D721Med (cell line): ENCODE measurements at regions not wholly inside any gene's neighbourhood (a gene's known extent, or its start where the extent isn't known, plus 50 kb on each side); places are given as distances from the start of the nearest gene placed in this dataset.

ENCODE experiments used
- DNase-seq: peaks from one replicate; pipeline ENCODE4 v3.0.0; 2011; ENCODE audit warnings: low spot score; ENCODE audit not compliant: insufficient read length
- FAIRE-seq: peaks from 2 replicates; lab custom pipeline; 2011; peaks lifted over from hg19 to GRCh38; lab: Jason Lieb, UNC
- TF ChIP-seq, protein P1 (sequence below): IDR thresholded peaks from 2 replicates; pipeline ENCODE4 v1.5.1; 2012; ENCODE audit warnings: mild to moderate bottlenecking, control low read depth; ENCODE audit not compliant: insufficient read depth; ENCODE audit errors: missing control alignments

DNA sequence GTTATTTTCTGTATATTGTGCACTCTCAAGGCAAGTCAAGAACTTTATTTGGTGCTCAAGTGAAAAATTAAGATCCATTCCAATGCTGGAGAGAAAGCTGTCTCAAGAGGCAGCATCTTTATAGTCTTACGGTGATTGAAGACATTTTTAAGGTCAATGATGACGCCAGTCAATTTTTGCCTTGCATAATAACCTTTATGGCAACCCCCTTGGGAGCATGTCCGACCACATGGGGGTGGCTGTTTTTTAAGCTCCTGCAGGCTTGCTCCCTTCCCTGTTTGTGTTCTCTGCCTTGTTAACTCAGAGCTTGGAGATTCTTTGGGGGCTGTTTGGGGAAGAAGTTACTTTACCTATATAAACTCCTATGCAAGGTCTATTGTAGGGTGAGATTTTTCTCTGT is 109.6 kb upstream of the FERMT1 start:
- FAIRE-seq (no peak), DNase-seq (no peak)
- TF ChIP-seq, protein P1, sequence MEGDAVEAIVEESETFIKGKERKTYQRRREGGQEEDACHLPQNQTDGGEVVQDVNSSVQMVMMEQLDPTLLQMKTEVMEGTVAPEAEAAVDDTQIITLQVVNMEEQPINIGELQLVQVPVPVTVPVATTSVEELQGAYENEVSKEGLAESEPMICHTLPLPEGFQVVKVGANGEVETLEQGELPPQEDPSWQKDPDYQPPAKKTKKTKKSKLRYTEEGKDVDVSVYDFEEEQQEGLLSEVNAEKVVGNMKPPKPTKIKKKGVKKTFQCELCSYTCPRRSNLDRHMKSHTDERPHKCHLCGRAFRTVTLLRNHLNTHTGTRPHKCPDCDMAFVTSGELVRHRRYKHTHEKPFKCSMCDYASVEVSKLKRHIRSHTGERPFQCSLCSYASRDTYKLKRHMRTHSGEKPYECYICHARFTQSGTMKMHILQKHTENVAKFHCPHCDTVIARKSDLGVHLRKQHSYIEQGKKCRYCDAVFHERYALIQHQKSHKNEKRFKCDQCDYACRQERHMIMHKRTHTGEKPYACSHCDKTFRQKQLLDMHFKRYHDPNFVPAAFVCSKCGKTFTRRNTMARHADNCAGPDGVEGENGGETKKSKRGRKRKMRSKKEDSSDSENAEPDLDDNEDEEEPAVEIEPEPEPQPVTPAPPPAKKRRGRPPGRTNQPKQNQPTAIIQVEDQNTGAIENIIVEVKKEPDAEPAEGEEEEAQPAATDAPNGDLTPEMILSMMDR = no peak

DNA sequence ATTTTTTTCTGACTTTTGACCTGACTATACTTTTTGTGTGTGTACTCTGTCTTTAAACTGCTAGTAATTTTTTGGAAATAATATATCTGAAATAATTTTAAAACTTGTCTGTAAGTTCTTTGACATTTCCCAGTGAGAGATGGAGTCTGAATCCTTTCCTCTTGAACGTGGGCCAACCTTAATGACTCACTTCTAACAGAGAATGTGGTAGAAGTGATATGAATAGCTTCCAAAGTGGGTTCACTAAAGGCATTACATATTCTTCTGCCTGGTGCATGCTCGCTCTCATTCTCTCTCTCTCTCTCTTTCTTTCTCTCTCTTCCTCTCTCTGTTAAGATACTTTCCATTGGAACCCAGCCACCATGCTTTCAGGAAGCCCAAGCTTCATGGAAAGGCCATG is 108.7 kb upstream of the FERMT1 start:
- DNase-seq (no peak), FAIRE-seq (no peak)
- TF ChIP-seq, protein P1 = no peak

DNA sequence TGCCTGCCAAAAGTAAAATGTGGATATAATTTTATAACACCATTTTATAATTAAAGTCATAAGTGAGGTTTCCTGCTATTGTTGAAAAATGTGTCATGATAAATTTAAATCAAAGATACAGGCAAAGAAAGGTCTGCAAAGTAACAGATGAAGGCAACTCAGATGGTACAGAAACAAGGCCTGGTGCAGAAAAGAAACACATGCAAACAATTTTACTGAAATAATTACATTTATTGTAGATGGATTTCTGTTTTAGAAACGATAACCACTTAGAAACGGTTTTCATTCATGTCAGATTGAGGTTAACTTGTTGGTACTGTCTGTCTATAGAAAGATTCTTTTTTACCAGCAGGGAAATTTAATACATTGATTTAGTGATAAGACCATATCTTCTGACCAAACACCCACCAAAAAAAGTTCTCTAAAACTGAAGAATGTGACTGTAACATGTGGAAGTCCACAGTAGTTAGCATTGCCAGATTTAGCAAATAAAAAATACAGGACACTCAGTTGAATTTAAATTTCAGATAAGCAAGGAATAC is 105.5 kb upstream of the FERMT1 start:
- DNase-seq = no peak
- FAIRE-seq = no peak
- TF ChIP-seq, protein P1 = no peak

DNA sequence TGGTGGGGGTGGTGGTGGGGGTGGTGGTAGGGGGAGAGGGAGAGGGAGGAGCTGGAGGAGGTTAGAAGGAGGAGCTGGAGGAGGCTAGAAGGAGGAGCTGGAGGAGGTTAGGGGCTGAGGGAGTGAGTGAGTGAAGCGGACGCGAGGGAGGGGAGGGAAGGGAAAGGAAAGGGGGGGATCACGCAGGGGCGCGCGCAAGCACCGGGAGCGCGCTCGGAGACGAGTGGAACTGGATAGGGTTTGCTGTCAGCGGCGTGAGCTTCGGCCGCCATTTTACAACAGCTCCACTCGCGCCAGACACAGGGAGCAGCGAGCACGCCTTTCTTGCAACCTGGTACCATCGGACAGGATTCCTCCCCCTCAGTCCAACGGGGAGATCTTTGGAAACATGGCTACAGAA is 90.5 kb upstream of the FERMT1 start:
- no peak for DNase-seq
- FAIRE-seq = no peak
- TF ChIP-seq, protein P1 = no peak

DNA sequence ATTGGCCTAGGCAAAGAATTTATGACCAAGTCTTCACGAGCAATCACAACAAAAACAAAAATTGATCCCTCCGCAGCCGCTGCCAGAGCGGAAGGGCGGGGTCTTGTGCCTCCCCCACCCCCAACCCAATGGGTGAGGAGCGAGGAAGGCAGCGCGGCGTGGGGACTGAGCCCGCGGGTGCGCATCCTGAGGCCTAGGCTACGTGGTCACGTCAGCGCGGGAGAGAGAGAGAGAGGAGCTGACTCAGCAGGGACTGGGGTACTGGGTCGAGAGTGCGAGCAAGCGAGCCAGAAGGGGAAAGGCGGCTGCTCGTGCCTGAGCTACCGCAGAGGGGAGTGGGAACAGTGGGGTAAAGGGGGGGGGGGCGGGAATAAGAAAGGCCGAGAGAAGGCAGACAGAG is 90.1 kb upstream of the FERMT1 start:
- no peak for FAIRE-seq
- TF ChIP-seq, protein P1 = no peak
- no peak for DNase-seq

DNA sequence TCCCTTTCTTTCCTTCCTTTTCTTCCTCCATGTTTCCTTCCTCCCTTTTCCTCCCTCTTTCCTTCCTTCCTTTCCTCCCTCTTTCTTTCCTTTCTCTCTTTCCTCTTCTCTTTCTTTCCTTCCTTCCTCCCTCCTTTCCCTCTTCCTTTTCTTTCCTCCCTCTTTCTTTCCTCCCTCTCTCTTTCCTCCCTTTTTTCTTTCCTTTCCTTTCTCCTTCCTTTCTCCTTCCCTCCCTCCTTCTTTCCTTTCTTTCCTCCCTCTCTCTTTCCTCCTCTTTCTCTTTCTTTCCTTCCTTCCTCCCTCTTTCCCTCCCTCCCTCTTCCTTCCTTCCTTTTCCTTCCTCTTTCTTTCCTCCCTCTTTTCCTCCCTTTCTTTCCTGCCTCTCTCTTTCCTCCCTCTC is 86.3 kb upstream of the FERMT1 start:
- FAIRE-seq = no peak
- TF ChIP-seq, protein P1 = no peak
- no peak for DNase-seq

DNA sequence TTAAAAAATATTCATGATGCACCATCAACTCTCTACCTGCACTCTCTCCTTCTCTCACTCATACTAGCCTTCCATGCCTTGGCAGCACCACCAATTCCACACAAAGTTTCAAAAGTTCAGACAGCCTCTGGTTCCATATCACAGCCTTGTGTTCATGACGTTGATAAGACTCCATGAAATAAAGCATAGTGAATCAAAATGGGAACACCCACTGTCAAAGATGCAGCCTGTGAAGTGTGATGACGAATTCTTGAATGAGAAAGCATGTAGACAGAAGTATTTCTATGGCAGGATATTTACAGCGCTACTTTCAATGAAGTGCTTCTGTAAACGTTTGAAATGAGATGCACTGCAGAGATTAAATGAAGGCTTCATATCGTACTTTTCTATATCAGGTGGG is 77.3 kb upstream of the FERMT1 start:
- FAIRE-seq = no peak
- TF ChIP-seq, protein P1 = no peak
- no peak for DNase-seq
